GM19372 (cell line): ENCODE measurements at regions not wholly inside any gene's neighbourhood (a gene's known extent, or its start where the extent isn't known, plus 50 kb on each side); places are given as distances from the start of the nearest gene placed in this dataset.

Source experiments
- ATAC-seq: cut with Tn5 transposase; IDR thresholded peaks from one replicate; pipeline ENCODE4 v1.9.1; 2021; ENCODE audit warnings: mild to moderate bottlenecking, low read depth, moderate library complexity; ENCODE audit not compliant: unreplicated experiment

GRCh38 chr15:69896606-69897005 is 201.1 kb downstream of the TLE3 start:
- no peak for ATAC-seq

- ATAC-seq, result no peak
These were observed 200.7 kb downstream of the TLE3 start for GRCh38 chr15:69897061-69897460.

GRCh38 chr15:69897471-69898237 is 200.1 kb downstream of the TLE3 start:
- ATAC-seq, result no peak

- no peak for ATAC-seq
These were observed 199.5 kb downstream of the TLE3 start for GRCh38 chr15:69898243-69898642.

GRCh38 chr15:69902414-69903062 is 195.2 kb downstream of the TLE3 start:
- ATAC-seq, result no peak

- no peak for ATAC-seq
These were observed 193.9 kb downstream of the TLE3 start for GRCh38 chr15:69903470-69904469.

GRCh38 chr15:69906256-69907185 is 191.2 kb downstream of the TLE3 start:
- no peak for ATAC-seq

GRCh38 chr15:69908060-69908459 is 189.7 kb downstream of the TLE3 start:
- ATAC-seq, result no peak

- no peak for ATAC-seq
These were observed 188.9 kb downstream of the TLE3 start for GRCh38 chr15:69908590-69909420.

GRCh38 chr15:69909719-69910444 is 187.8 kb downstream of the TLE3 start:
- ATAC-seq, result no peak

GRCh38 chr15:69910514-69910913 is 187.2 kb downstream of the TLE3 start:
- ATAC-seq, result no peak

GRCh38 chr15:69912116-69912515 is 185.6 kb downstream of the TLE3 start:
- no peak for ATAC-seq

- ATAC-seq, result no peak
These were observed 183.7 kb downstream of the TLE3 start for GRCh38 chr15:69914040-69914439.

- no peak for ATAC-seq
These were observed 182.8 kb downstream of the TLE3 start for GRCh38 chr15:69914960-69915359.

- ATAC-seq, result no peak
These were observed 181.4 kb downstream of the TLE3 start for GRCh38 chr15:69916169-69916785.

GRCh38 chr15:69917056-69917455 is 180.7 kb downstream of the TLE3 start:
- ATAC-seq, result no peak

- no peak for ATAC-seq
These were observed 177.9 kb downstream of the TLE3 start for GRCh38 chr15:69919816-69920215.

- ATAC-seq, result no peak
These were observed 177.5 kb downstream of the TLE3 start for GRCh38 chr15:69920221-69920620.
